Colonic mucosa (tissue), 4 donors: ENCODE measurements at regions not wholly inside any gene's neighbourhood (a gene's known extent, or its start where the extent isn't known, plus 50 kb on each side); places are given as distances from the start of the nearest gene placed in this dataset.

Source experiments
- DNase-seq: peaks from one replicate; pipeline ENCODE4 v3.0.0-alpha.2; 2020
- H3K27ac ChIP-seq: fragments of 200-600 bp; one replicate; pipeline ENCODE4 v1.8.0; 2021
- H3K27me3 ChIP-seq: fragments of 200-600 bp; one replicate; pipeline ENCODE4 v1.8.0; 2021
- H3K36me3 ChIP-seq: fragments of 200-600 bp; one replicate; pipeline ENCODE4 v1.8.0; 2021
- H3K4me1 ChIP-seq: fragments of 200-600 bp; one replicate; pipeline ENCODE4 v1.8.0; 2021; ENCODE audit warnings: mild to moderate bottlenecking
- H3K4me3 ChIP-seq: fragments of 200-600 bp; one replicate; pipeline ENCODE4 v1.8.0; 2021
- H3K9ac ChIP-seq, 2 donors: one replicate each; pipeline ENCODE4 v1.7.0; 2013; ENCODE audit warnings: control low read depth in 2 of 2, low read depth in 2 of 2, low read length in 2 of 2
- H3K9me3 ChIP-seq: fragments of 200-600 bp; one replicate; pipeline ENCODE4 v1.8.0; 2021
- CTCF ChIP-seq: fragments of 200-600 bp; IDR thresholded peaks from one replicate; pipeline ENCODE4 v1.8.0; 2022; ENCODE audit warnings: antibody characterized with exemption, mild to moderate bottlenecking
- intact Hi-C: fragments of 100-400 bp; cut with DNase I; formaldehyde crosslinking; loops from one replicate; pipeline ENCODE4 v1.14.1; 2022
- donor health status: healthy.
- donor health status: DM: no; HTN: no; CAD: no.
- donor health status: DM: no; HTN: no; CAD: no.

GRCh38 chr13:76523740-76524340 is 362.4 kb downstream of the KCTD12 start:
- intact Hi-C loops: no loop called here

DNA sequence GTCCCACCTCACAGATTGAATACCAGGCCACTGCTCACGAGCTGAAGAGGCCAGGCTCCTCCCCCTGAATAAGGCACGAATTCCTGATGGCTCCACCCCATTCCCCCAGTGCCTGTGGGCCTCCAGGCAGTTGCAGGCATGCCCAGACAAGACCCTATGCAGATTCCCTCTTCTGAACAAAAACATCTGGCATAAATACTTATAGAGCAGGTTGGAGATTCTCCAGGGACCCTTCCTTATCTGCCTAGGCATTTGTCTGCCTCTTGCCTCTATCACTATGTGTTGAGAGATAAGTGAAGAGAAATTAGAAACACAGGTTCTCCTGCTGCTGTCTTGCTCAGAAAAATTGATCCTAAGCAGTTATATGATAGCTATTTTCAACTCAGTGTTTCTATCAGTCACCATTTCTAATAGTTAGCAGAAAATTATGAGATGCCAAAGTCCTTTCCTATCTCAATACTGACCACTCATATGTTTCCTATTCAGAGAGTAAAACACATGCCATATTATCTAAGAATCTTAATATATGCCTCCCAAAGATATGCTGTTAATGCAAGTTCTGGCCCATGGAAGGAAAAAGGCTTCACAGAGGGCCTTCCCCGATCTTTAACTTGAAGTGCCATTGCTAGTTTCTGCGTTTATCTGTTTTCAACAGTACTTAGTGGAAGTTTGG is 364.0 kb downstream of the KCTD12 start:
- H3K27ac ChIP-seq: no peak overlapping the region
- no peaks in the 10 kb centered on the region for H3K36me3 ChIP-seq
- no peak for DNase-seq
- no peak overlapping the region for H3K9ac ChIP-seq
- no peaks in the 10 kb centered on the region for H3K27me3 ChIP-seq
- intact Hi-C loops: no loop called here
- H3K4me1 ChIP-seq: no peaks in the 10 kb centered on the region
- TF ChIP-seq CTCF: no peak
- H3K4me3 ChIP-seq: no peak overlapping the region
- H3K9me3 ChIP-seq: no peaks in the 10 kb centered on the region

More at GRCh38 chr13:76523740-76524340, 362.4 kb downstream of the KCTD12 start:
- TF ChIP-seq CTCF: no peak
- Histone ChIP-seq H3K27me3 (no peaks in the 10 kb centered on the region), H3K4me3 (no peak overlapping the region), H3K9me3 (no peaks in the 10 kb centered on the region), H3K36me3 (no peaks in the 10 kb centered on the region), H3K27ac (no peak overlapping the region), H3K4me1 (no peaks in the 10 kb centered on the region), H3K9ac (no peak overlapping the region)
- DNase-seq: no peak

DNA sequence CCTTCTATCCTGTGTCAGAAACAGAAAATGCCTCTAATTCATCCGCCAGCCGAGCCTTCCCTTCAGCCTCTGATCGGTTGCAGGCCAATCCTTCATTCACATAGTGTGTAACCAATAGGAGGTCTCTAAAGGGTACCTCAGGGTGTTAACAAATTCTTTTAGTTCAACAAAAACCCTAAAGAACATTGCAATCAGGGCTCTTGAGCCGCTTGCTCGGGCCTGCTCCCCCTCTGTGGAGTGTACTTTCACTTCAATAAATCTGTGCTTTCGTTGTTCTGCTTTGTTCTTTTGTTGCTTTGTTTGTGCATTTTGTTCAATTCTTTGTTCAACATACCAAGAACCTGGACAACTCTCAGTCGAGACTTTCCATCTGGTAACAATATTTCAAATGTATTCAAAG is 366.5 kb downstream of the KCTD12 start:
- no peak for TF ChIP-seq CTCF
- Histone ChIP-seq H3K27me3 (no peaks in the 10 kb centered on the region), H3K4me1 (no peaks in the 10 kb centered on the region), H3K9me3 (no peaks in the 10 kb centered on the region), H3K4me3 (no peak overlapping the region), H3K9ac (no peak overlapping the region), H3K27ac (no peak overlapping the region), H3K36me3 (no peaks in the 10 kb centered on the region)
- intact Hi-C loops: no loop called here
- no peak for DNase-seq

DNA sequence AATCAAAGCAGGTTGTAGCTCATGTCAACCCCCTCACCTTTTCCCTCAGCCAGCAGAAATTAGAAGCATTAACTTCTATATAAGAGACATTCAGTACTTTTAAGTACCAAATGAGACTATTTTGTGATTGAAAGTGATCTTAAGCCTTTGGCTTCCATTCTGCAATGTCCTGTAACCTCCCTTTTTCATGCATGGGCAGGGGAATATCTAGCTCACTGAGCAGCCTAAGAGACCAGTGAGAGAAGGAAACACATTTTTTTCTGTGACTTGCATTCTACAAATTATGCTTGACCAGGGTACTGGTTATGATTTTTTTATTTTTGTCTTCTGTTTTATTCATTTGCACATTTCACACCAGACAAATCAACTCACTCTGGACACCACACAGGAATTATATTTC is 369.6 kb downstream of the KCTD12 start:
- no peak for TF ChIP-seq CTCF

DNA sequence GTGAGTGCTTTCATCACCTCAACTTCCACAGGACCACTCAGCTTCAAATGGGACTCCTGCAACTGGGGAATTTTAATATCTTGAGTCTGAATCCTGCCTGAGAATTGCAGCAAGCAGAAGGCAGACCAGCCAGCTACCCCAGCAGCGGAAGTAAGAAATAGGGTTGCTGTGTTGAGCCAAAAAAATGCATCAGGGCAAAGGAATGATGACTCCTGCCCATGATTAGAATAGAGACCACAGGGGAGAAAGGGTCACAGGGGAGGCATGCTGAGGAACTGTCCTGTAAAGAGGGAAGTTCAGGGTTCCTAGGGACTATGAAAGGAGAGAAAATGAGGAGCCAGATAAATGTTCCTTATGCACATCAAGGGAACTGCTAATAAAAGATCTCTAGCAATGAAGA is 370.2 kb downstream of the KCTD12 start:
- intact Hi-C loops: no loop called here
- H3K27ac ChIP-seq: no peak overlapping the region
- no peak for DNase-seq

More for the DNA sequence above, 369.6 kb downstream of the KCTD12 start:
- Histone ChIP-seq H3K27ac (no peak overlapping the region), H3K9ac (no peak overlapping the region), H3K4me1 (no peaks in the 10 kb centered on the region), H3K9me3 (no peaks in the 10 kb centered on the region), H3K36me3 (no peaks in the 10 kb centered on the region), H3K27me3 (no peaks in the 10 kb centered on the region), H3K4me3 (no peak overlapping the region)
- no peak for DNase-seq
- intact Hi-C loops: no loop called here

More for the DNA sequence above, 370.2 kb downstream of the KCTD12 start:
- no peak overlapping the region for H3K9ac ChIP-seq
- no peaks in the 10 kb centered on the region for H3K27me3 ChIP-seq
- H3K9me3 ChIP-seq: no peaks in the 10 kb centered on the region
- H3K4me3 ChIP-seq: no peak overlapping the region
- TF ChIP-seq CTCF: no peak
- H3K36me3 ChIP-seq: no peaks in the 10 kb centered on the region
- no peaks in the 10 kb centered on the region for H3K4me1 ChIP-seq
